ENCODE measurements at regions not wholly inside any gene's neighbourhood (a gene's known extent, or its start where the extent isn't known, plus 50 kb on each side); places are given as distances from the start of the nearest gene placed in this dataset.

DNA sequence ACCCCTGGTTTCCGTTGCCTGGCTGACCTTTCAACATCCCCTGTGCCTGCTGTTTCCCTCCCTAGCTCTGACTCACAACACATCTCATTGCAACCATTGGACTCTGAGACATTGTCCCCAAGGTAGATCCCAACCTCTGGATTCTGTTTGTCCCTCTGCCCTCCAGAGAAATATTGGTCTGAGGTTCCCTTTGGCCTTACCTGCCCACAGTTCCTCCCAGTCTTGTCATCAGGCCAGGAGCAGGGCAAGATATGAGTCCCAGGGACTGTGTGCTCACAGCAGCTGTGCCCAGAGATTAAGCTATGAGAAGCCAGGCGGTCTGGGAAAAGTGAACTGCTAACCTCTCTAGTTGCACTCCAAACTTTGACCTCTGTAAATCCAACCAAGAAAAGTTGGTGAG lies 168.2 kb upstream of the NR2F2 start:
- TF ChIP-seq, protein P1, sequence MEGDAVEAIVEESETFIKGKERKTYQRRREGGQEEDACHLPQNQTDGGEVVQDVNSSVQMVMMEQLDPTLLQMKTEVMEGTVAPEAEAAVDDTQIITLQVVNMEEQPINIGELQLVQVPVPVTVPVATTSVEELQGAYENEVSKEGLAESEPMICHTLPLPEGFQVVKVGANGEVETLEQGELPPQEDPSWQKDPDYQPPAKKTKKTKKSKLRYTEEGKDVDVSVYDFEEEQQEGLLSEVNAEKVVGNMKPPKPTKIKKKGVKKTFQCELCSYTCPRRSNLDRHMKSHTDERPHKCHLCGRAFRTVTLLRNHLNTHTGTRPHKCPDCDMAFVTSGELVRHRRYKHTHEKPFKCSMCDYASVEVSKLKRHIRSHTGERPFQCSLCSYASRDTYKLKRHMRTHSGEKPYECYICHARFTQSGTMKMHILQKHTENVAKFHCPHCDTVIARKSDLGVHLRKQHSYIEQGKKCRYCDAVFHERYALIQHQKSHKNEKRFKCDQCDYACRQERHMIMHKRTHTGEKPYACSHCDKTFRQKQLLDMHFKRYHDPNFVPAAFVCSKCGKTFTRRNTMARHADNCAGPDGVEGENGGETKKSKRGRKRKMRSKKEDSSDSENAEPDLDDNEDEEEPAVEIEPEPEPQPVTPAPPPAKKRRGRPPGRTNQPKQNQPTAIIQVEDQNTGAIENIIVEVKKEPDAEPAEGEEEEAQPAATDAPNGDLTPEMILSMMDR (IDR thresholded peaks at IDR 0.05; ENCODE audit: low read length), result no peak
- no peak for TF ChIP-seq EZH2phosphoT487 (IDR thresholded peaks at IDR 0.05; ENCODE audit: low read length)

Measured in MM.1S (cell line).